ENCODE measurements at regions not wholly inside any gene's neighbourhood (a gene's known extent, or its start where the extent isn't known, plus 50 kb on each side); places are given as distances from the start of the nearest gene placed in this dataset.
"Not testable (repeated sequence)": the region's sequence is repeated elsewhere in the genome, so short reads cannot be mapped to it uniquely, and the experiment has no call there.

- no peak for DNase-seq
Measured at GRCh38 chr3:56954125-56954524, 106.3 kb upstream of the SPATA12 start.

GRCh38 chr3:56952846-56953245, 107.6 kb upstream of the SPATA12 start:
- no peak for DNase-seq

GRCh38 chr3:56952061-56952460, 108.4 kb upstream of the SPATA12 start:
- DNase-seq, result no peak

- DNase-seq, result no peak
Measured at GRCh38 chr3:56951366-56951765, 109.1 kb upstream of the SPATA12 start.

GRCh38 chr3:56945378-56945777, 115.1 kb upstream of the SPATA12 start:
- DNase-seq, result not testable (repeated sequence)

GRCh38 chr3:56942523-56942922, 117.9 kb upstream of the SPATA12 start:
- DNase-seq, result no peak

- DNase-seq, result no peak
Measured at GRCh38 chr3:56940976-56941375, 119.5 kb upstream of the SPATA12 start.

GRCh38 chr3:56940321-56940720, 120.1 kb upstream of the SPATA12 start:
- DNase-seq, result no peak

GRCh38 chr3:56939834-56940233, 120.6 kb upstream of the SPATA12 start:
- DNase-seq, result no peak

- DNase-seq, result no peak
Measured at GRCh38 chr3:56938530-56938929, 121.9 kb upstream of the SPATA12 start.

- no peak for DNase-seq
Measured at GRCh38 chr3:56937580-56937979, 122.9 kb upstream of the SPATA12 start.

- DNase-seq, result no peak
Measured at GRCh38 chr3:56935811-56936210, 124.7 kb upstream of the SPATA12 start.

GRCh38 chr3:56934481-56934880, 126.0 kb upstream of the SPATA12 start:
- DNase-seq, result not testable (repeated sequence)

- DNase-seq, result no peak
Measured at GRCh38 chr3:56933803-56934202, 126.7 kb upstream of the SPATA12 start.

GRCh38 chr3:56932866-56933265, 127.6 kb upstream of the SPATA12 start:
- DNase-seq, result no peak

- DNase-seq, result no peak
Measured at GRCh38 chr3:56931836-56932235, 128.6 kb upstream of the SPATA12 start.

- no peak for DNase-seq
Measured at GRCh38 chr3:56930706-56931105, 129.0 kb upstream of the ARHGEF3 start.

- no peak for DNase-seq
Measured at GRCh38 chr3:56929809-56930615, 128.3 kb upstream of the ARHGEF3 start.

GRCh38 chr3:56928379-56929068, 126.8 kb upstream of the ARHGEF3 start:
- DNase-seq, result peak; percentile 18

GRCh38 chr3:56927855-56928254, 126.1 kb upstream of the ARHGEF3 start:
- DNase-seq, result no peak

GRCh38 chr3:56926947-56927282, 125.2 kb upstream of the ARHGEF3 start:
- DNase-seq, result no peak

- DNase-seq, result peak; percentile 76
Measured at GRCh38 chr3:56926243-56926946, 124.6 kb upstream of the ARHGEF3 start.

GRCh38 chr3:56924700-56925099, 123.0 kb upstream of the ARHGEF3 start:
- not testable (repeated sequence) for DNase-seq
